ENCODE measurements at regions not wholly inside any gene's neighbourhood (a gene's known extent, or its start where the extent isn't known, plus 50 kb on each side); places are given as distances from the start of the nearest gene placed in this dataset.

- Mint-ChIP-seq H3K27ac (ENCODE audit: unreplicated experiment) (no peak overlapping the region), H3K4me1 (ENCODE audit: unreplicated experiment) (no peaks in the 10 kb centered on the region), H3K27me3 (ENCODE audit: unreplicated experiment) (peaks cover 5% of the 10 kb centered on the region), H3K9me3 (ENCODE audit: unreplicated experiment) (no peaks in the 10 kb centered on the region), H3K36me3 (ENCODE audit: low read depth, unreplicated experiment) (no peaks in the 10 kb centered on the region), H3K4me3 (ENCODE audit: unreplicated experiment) (no peak overlapping the region)
- DNase-seq (ENCODE audit: low spot score) = peak; percentile 22
- peak; percentile 86 for TF ChIP-seq CTCF (IDR thresholded peaks at IDR 0.05; ENCODE audit: unreplicated experiment)
Measured at GRCh38 chr12:118850244-118850825, 131.0 kb upstream of the SRRM4 start.

DNA sequence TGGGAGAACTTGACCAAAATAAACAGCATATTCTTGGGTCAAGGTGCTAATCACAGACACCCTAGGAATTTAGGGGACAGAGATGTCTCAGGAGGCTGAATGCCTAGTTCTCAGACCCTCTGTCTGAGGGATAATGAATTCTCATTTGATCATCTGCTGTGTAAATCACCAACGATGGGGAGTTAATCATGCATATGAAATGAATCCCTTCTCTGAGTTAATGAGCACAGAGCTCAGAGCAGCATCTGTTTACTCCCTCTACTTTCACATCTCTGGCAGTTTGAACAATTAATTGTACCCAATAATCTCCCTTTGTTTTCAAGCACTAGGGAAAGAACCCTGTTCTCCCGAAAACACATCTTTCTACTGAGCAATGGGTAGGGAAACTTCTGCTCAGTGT is 129.4 kb upstream of the SRRM4 start:
- H3K36me3 Mint-ChIP-seq (ENCODE audit: low read depth, unreplicated experiment) = no peaks in the 10 kb centered on the region
- no peak overlapping the region for H3K27ac Mint-ChIP-seq (ENCODE audit: unreplicated experiment)
- DNase-seq (ENCODE audit: low spot score) = no peak
- peaks cover 5% of the 10 kb centered on the region for H3K27me3 Mint-ChIP-seq (ENCODE audit: unreplicated experiment)
- no peaks in the 10 kb centered on the region for H3K9me3 Mint-ChIP-seq (ENCODE audit: unreplicated experiment)
- no peaks in the 10 kb centered on the region for H3K4me1 Mint-ChIP-seq (ENCODE audit: unreplicated experiment)
- no peak overlapping the region for H3K4me3 Mint-ChIP-seq (ENCODE audit: unreplicated experiment)
- TF ChIP-seq CTCF (IDR thresholded peaks at IDR 0.05; ENCODE audit: unreplicated experiment) = no peak

GRCh38 chr12:118853634-118854033 is 127.7 kb upstream of the SRRM4 start:
- Mint-ChIP-seq H3K4me3 (ENCODE audit: unreplicated experiment) (no peak overlapping the region), H3K9me3 (ENCODE audit: unreplicated experiment) (no peaks in the 10 kb centered on the region), H3K4me1 (ENCODE audit: unreplicated experiment) (no peaks in the 10 kb centered on the region), H3K27me3 (ENCODE audit: unreplicated experiment) (peaks cover 4% of the 10 kb centered on the region), H3K27ac (ENCODE audit: unreplicated experiment) (no peak overlapping the region), H3K36me3 (ENCODE audit: low read depth, unreplicated experiment) (no peaks in the 10 kb centered on the region)
- TF ChIP-seq CTCF (IDR thresholded peaks at IDR 0.05; ENCODE audit: unreplicated experiment) = no peak
- DNase-seq (ENCODE audit: low spot score) = peak; percentile 6

- H3K9me3 Mint-ChIP-seq (ENCODE audit: unreplicated experiment) = no peaks in the 10 kb centered on the region
- TF ChIP-seq CTCF (IDR thresholded peaks at IDR 0.05; ENCODE audit: unreplicated experiment) = no peak
- no peaks in the 10 kb centered on the region for H3K36me3 Mint-ChIP-seq (ENCODE audit: low read depth, unreplicated experiment)
- no peak overlapping the region for H3K27ac Mint-ChIP-seq (ENCODE audit: unreplicated experiment)
- no peaks in the 10 kb centered on the region for H3K4me1 Mint-ChIP-seq (ENCODE audit: unreplicated experiment)
- H3K27me3 Mint-ChIP-seq (ENCODE audit: unreplicated experiment) = peaks cover 4% of the 10 kb centered on the region
- DNase-seq (ENCODE audit: low spot score) = no peak
- H3K4me3 Mint-ChIP-seq (ENCODE audit: unreplicated experiment) = no peak overlapping the region
Measured at GRCh38 chr12:118855858-118856257, 125.5 kb upstream of the SRRM4 start.

- peaks cover 3% of the 10 kb centered on the region for H3K9me3 Mint-ChIP-seq (ENCODE audit: unreplicated experiment)
- DNase-seq (ENCODE audit: low spot score) = peak; percentile 26
- no peak overlapping the region for H3K4me3 Mint-ChIP-seq (ENCODE audit: unreplicated experiment)
- TF ChIP-seq CTCF (IDR thresholded peaks at IDR 0.05; ENCODE audit: unreplicated experiment) = no peak
- H3K27ac Mint-ChIP-seq (ENCODE audit: unreplicated experiment) = no peak overlapping the region
- peaks cover 2% of the 10 kb centered on the region for H3K27me3 Mint-ChIP-seq (ENCODE audit: unreplicated experiment)
- H3K4me1 Mint-ChIP-seq (ENCODE audit: unreplicated experiment) = no peaks in the 10 kb centered on the region
- H3K36me3 Mint-ChIP-seq (ENCODE audit: low read depth, unreplicated experiment) = peaks cover 7% of the 10 kb centered on the region
Measured at GRCh38 chr12:118866346-118866745, 115.0 kb upstream of the SRRM4 start.

All from endothelial cell (in vitro differentiated cells).